ENCODE measurements at regions not wholly inside any gene's neighbourhood (a gene's known extent, or its start where the extent isn't known, plus 50 kb on each side); places are given as distances from the start of the nearest gene placed in this dataset.
"Not testable (repeated sequence)": the region's sequence is repeated elsewhere in the genome, so short reads cannot be mapped to it uniquely, and the experiment has no call there.

DNA sequence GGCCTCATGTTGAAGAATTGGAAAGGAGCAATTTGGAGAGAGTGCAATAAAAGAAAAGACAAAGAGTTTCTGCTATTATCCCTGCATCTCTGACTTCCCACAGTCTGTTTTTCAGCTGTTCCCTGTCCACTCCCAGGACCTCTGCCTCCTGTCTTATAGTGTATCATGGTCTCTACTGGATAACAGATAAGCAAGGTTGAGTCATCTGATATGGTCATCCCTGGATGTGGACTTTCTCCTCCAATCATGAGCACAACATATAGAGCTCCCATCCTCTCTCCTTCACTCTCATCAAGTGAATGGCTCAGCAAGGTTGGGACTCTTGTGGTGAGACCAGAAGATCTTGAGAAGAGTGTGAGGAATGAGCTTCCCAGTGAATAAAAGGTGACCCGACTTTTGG is 123.1 kb downstream of the PLCE1 start:
- no peak overlapping the region for H3K4me3 ChIP-seq
- H3K36me3 ChIP-seq = no peaks in the 10 kb centered on the region
- TF ChIP-seq, protein P1, sequence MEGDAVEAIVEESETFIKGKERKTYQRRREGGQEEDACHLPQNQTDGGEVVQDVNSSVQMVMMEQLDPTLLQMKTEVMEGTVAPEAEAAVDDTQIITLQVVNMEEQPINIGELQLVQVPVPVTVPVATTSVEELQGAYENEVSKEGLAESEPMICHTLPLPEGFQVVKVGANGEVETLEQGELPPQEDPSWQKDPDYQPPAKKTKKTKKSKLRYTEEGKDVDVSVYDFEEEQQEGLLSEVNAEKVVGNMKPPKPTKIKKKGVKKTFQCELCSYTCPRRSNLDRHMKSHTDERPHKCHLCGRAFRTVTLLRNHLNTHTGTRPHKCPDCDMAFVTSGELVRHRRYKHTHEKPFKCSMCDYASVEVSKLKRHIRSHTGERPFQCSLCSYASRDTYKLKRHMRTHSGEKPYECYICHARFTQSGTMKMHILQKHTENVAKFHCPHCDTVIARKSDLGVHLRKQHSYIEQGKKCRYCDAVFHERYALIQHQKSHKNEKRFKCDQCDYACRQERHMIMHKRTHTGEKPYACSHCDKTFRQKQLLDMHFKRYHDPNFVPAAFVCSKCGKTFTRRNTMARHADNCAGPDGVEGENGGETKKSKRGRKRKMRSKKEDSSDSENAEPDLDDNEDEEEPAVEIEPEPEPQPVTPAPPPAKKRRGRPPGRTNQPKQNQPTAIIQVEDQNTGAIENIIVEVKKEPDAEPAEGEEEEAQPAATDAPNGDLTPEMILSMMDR (IDR thresholded peaks at IDR 0.05) = no peak
- TF ChIP-seq POLR2A (IDR thresholded peaks at IDR 0.05) (no peak), EP300 (IDR thresholded peaks at IDR 0.05) (no peak)
- H3K9me3 ChIP-seq = no peaks in the 10 kb centered on the region
- no peak overlapping the region for H3K27ac ChIP-seq
- WGBS, 2 donors = 93 to 100% methylated on average over 1 of the region's 1 CpG
- H3K4me1 ChIP-seq = peaks cover 0 to 24% (median 2%) of the 10 kb centered on the region in 4 donors
- no peaks in the 10 kb centered on the region for H3K27me3 ChIP-seq
- DNase-seq (ENCODE audit: low spot score in 2 of 2) = no peak

DNA sequence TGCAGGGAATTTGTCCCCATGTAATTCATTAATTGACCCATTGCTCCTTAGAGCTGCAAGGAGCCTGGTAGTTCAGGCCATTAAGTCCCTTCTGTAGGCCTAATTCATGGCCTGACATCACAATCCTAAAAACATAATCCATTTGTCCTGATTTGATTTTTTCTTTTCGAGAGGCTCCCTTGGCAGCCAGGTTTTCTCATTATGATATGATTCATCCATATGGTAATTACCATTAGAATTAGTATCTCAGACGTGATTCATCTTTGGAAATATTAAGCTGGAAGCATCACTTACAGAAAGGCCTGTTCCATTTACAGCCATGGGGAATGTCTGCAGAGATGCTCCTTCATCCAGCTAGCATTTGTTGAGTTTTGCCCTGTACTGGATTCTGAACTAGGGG is 128.5 kb downstream of the PLCE1 start:
- peak overlapping the region in 2 of 4 donors; percentile 43 to 78 for H3K27ac ChIP-seq
- 64% methylated on average over 2 of the region's 2 CpGs for WGBS, 2 donors
- no peak for TF ChIP-seq EP300 (IDR thresholded peaks at IDR 0.05)
- no peak for TF ChIP-seq POLR2A (IDR thresholded peaks at IDR 0.05)
- TF ChIP-seq, protein P1 (IDR thresholded peaks at IDR 0.05) = no peak
- H3K36me3 ChIP-seq = no peaks in the 10 kb centered on the region
- DNase-seq (ENCODE audit: low spot score in 2 of 2) = no peak
- H3K4me1 ChIP-seq = peaks cover 0 to 47% (median 15%) of the 10 kb centered on the region in 4 donors
- H3K9me3 ChIP-seq = no peaks in the 10 kb centered on the region
- no peaks in the 10 kb centered on the region for H3K27me3 ChIP-seq
- H3K4me3 ChIP-seq = no peak overlapping the region

DNA sequence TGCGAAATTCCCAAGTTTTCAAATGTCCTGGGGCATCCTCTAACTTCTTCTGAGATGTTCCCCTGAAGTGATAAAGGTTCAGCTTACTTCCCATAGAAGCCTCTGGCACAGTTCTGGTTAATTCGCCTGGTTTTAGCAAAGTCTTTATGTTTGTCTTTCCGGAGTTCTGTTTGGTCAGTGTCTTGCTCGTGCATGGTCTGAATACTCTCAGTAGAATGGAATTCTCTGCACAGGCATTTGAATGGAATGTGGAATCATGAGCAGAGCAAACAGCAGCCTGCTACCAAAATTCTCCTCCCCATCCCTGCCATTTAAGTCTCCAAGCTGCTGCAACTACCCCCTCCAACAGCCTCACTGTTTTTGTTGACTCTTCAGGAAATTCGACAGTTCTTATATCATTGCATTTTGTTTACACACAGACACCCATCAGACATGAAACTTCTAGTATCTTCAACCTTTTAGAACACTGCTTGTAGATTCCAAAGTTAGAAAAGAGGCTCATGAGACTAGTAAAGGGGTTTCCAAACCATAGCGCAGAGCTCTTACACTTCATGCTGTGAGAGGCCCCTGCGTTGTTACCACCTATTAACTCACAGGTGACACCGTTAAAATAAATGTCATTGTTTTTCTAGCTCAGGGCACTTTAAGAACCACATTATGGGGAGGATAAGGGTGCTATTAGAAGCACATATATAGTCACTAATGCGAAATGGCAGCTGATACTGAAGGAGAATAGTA is 129.7 kb downstream of the PLCE1 start:
- H3K9me3 ChIP-seq = no peaks in the 10 kb centered on the region
- DNase-seq (ENCODE audit: low spot score in 2 of 2) = no peak
- peaks cover 0 to 42% (median 15%) of the 10 kb centered on the region in 4 donors for H3K4me1 ChIP-seq
- H3K4me3 ChIP-seq = no peak overlapping the region
- 38 to 40% methylated on average over 9 of the region's 9 CpGs for WGBS, 2 donors
- H3K27me3 ChIP-seq = no peaks in the 10 kb centered on the region
- H3K27ac ChIP-seq = peak overlapping the region in 2 of 4 donors; percentile 43 to 78
- no peaks in the 10 kb centered on the region for H3K36me3 ChIP-seq
- TF ChIP-seq, protein P1 (IDR thresholded peaks at IDR 0.05) = no peak
- no peak for TF ChIP-seq POLR2A (IDR thresholded peaks at IDR 0.05)
- TF ChIP-seq EP300 (IDR thresholded peaks at IDR 0.05) = no peak

DNA sequence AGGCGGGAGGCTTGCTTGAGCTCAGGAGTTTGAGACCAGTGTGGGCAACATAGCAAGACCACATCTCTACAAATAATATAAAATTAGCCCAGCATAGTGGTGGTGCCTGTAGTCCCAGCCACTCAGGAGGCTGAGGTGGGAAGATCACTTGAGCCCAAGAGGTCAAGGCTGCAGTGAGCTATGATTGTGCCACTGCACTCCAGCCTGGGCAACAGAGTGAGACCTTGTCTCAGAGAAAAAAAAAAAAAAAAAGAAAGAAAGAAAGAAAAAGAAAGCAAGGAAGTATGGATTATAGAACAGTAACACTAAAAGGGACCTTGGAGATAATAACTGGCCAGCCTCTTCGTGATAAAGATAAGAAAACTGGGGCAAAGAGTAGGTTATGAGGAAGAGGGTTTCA is 130.4 kb downstream of the PLCE1 start:
- not testable (repeated sequence) for H3K4me3 ChIP-seq; H3K9me3 ChIP-seq; H3K36me3 ChIP-seq; DNase-seq (ENCODE audit: low spot score in 2 of 2); H3K27me3 ChIP-seq
- WGBS, 2 donors = 78 to 80% methylated on average over 2 of the region's 2 CpGs
- H3K27ac ChIP-seq = peak overlapping the region in 2 of 4 donors; percentile 62 to 78
- H3K4me1 ChIP-seq = peaks cover 0 to 42% (median 15%) of the 10 kb centered on the region in 4 donors

DNA sequence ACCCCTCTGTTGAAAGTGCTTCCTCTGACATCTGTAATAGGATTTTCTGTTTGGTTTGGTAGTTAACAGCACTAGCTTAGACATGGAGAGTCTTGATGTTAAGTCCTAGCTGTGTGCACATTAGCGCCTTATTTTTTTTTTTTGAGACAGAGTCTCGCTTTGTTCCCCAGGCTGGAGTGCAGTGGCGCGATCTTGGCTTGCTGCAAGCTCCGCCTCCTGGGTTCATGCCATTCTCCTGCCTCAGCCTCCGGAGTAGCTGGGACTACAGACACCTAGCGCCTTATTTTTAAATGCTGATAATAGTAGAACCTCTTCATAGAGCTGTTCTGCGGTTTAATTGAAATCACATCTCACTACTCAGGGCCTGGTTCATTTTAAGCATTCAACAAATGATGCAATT is 131.5 kb downstream of the PLCE1 start:
- Histone ChIP-seq H3K27ac (peak overlapping the region; percentile 17 to 78 (median 51)), H3K4me1 (peaks cover 0 to 49% (median 15%) of the 10 kb centered on the region in 4 donors)
- peak in 1 of 2 donors; percentile 59 for TF ChIP-seq EP300 (IDR thresholded peaks at IDR 0.05)
- H3K27me3 ChIP-seq; DNase-seq (ENCODE audit: low spot score in 2 of 2); H3K36me3 ChIP-seq; H3K4me3 ChIP-seq; H3K9me3 ChIP-seq: not testable (repeated sequence)
- WGBS, 2 donors = 43 to 50% methylated on average over 8 of the region's 8 CpGs

DNA sequence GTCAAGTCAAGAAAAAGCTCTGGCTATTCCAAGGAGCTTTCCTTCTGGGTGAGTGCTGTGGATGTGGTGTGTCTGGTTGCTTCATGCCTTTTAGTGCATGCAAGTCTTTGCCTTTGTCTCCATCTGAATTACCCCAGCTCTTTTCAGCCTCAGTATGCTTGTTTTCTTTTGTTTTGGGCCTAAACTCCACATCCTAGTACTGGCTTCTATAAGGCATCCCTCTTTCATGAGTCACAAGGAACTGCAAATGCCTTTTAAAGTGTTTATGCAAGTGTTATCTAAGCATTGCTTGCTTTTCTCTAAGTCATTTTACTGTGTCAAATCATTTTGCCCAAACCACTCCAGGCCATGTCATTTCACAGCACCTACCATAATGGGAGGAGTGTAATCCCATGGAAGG is 132.1 kb downstream of the PLCE1 start:
- no peak for DNase-seq (ENCODE audit: low spot score in 2 of 2)
- H3K36me3 ChIP-seq = no peaks in the 10 kb centered on the region
- no peaks in the 10 kb centered on the region for H3K9me3 ChIP-seq
- H3K27me3 ChIP-seq = no peaks in the 10 kb centered on the region
- peak overlapping the region; percentile 17 to 78 (median 51) for H3K27ac ChIP-seq
- peaks cover 0 to 49% (median 15%) of the 10 kb centered on the region in 4 donors for H3K4me1 ChIP-seq
- TF ChIP-seq POLR2A (IDR thresholded peaks at IDR 0.05) (no peak), EP300 (IDR thresholded peaks at IDR 0.05) (no peak)
- TF ChIP-seq, protein P1 (IDR thresholded peaks at IDR 0.05) = no peak
- H3K4me3 ChIP-seq = no peak overlapping the region
